ENCODE measurements at regions not wholly inside any gene's neighbourhood (a gene's known extent, or its start where the extent isn't known, plus 50 kb on each side); places are given as distances from the start of the nearest gene placed in this dataset.

DNA sequence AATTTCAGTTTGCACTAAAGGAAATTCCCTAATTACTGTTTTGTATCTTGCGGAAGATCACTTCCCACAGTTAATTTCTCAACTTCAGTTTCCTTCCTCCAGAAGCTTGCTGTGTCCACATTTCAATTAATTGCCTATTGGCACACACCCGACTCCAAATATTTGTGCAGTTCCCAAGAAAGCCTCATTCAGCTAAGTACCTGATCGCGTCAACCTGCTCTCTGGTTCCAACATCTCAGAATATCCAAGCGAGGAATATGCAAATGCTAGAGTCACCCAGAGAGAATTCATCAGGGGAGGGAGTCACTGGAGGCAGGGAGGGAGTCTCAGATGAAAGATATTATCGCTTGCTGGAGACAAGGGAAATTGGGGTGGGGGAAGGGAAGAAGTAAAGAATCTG, 351.3 kb downstream of the RRAGC start:
- TF ChIP-seq POLR2A (IDR thresholded peaks at IDR 0.05; ENCODE audit: low read depth, low read length) (no peak), POLR2AphosphoS5 (IDR thresholded peaks at IDR 0.05; ENCODE audit: insufficient read depth, low read depth, low read length) (no peak), EZH2 (IDR thresholded peaks at IDR 0.05; ENCODE audit: borderline replicate concordance, low read depth, low read length, severe bottlenecking) (no peak), FOS (IDR thresholded peaks at IDR 0.05; ENCODE audit: borderline replicate concordance, insufficient read depth, low read length) (no peak)
- TF ChIP-seq, protein P1, sequence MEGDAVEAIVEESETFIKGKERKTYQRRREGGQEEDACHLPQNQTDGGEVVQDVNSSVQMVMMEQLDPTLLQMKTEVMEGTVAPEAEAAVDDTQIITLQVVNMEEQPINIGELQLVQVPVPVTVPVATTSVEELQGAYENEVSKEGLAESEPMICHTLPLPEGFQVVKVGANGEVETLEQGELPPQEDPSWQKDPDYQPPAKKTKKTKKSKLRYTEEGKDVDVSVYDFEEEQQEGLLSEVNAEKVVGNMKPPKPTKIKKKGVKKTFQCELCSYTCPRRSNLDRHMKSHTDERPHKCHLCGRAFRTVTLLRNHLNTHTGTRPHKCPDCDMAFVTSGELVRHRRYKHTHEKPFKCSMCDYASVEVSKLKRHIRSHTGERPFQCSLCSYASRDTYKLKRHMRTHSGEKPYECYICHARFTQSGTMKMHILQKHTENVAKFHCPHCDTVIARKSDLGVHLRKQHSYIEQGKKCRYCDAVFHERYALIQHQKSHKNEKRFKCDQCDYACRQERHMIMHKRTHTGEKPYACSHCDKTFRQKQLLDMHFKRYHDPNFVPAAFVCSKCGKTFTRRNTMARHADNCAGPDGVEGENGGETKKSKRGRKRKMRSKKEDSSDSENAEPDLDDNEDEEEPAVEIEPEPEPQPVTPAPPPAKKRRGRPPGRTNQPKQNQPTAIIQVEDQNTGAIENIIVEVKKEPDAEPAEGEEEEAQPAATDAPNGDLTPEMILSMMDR (IDR thresholded peaks at IDR 0.05; ENCODE audit: extremely low read depth in 1 of 2, insufficient read depth in 1 of 2, low read depth in 1 of 2, low read length in 2 of 2) = no peak
- TF ChIP-seq, protein P2, sequence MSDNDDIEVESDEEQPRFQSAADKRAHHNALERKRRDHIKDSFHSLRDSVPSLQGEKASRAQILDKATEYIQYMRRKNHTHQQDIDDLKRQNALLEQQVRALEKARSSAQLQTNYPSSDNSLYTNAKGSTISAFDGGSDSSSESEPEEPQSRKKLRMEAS (IDR thresholded peaks at IDR 0.05; ENCODE audit: insufficient read depth, insufficient read length) = no peak
